ENCODE measurements at regions not wholly inside any gene's neighbourhood (a gene's known extent, or its start where the extent isn't known, plus 50 kb on each side); places are given as distances from the start of the nearest gene placed in this dataset.

GRCh38 chr13:65553096-65553727, 1676.9 kb downstream of the PCDH9 start:
- no peak for TF ChIP-seq CTCF (conservative IDR thresholded peaks at IDR 0.05)
- no peak for TF ChIP-seq ZFX (IDR thresholded peaks at IDR 0.05)

Measured in C4-2B (cell line).